Loucy (cell line): ENCODE measurements at regions not wholly inside any gene's neighbourhood (a gene's known extent, or its start where the extent isn't known, plus 50 kb on each side); places are given as distances from the start of the nearest gene placed in this dataset.
"Not testable (repeated sequence)": the region's sequence is repeated elsewhere in the genome, so short reads cannot be mapped to it uniquely, and the experiment has no call there.

Experiments
- EZH2phosphoT487 ChIP-seq: fragments of 200-600 bp; IDR thresholded peaks from 2 replicates; pipeline ENCODE4 v1.6.1; 2018; ENCODE audit warnings: antibody characterized with exemption, mild to moderate bottlenecking, moderate library complexity, borderline replicate concordance
- TF ChIP-seq, protein P1 (sequence below): fragments of 200-600 bp; sonication (generic); conservative IDR thresholded peaks from 2 replicates; pipeline ENCODE4 v1.5.1; 2014; ENCODE audit warnings: mild to moderate bottlenecking, antibody characterized with exemption, low read length

DNA sequence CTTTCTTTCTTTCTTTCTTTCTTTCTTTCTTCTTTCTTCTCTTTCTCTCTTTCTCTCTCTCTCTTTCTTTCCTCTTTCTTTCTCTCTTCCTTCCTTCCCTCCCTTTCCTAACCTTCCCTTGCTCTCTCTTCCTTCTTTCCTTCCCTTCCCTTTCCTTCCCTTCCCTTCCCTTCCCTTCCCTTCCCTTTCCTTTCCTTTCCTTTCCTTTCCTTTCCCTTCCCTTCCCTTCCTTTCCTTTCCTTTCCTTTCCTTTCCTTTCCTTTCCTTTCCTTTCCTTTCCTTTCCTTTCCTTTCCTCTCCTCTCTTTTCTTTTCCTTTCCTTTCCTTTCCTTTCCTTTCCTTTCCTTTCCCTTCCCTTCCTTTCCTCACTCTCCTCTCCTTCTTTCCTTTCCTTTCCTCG lies 5294.1 kb upstream of the TPTE start:
- TF ChIP-seq, protein P1, sequence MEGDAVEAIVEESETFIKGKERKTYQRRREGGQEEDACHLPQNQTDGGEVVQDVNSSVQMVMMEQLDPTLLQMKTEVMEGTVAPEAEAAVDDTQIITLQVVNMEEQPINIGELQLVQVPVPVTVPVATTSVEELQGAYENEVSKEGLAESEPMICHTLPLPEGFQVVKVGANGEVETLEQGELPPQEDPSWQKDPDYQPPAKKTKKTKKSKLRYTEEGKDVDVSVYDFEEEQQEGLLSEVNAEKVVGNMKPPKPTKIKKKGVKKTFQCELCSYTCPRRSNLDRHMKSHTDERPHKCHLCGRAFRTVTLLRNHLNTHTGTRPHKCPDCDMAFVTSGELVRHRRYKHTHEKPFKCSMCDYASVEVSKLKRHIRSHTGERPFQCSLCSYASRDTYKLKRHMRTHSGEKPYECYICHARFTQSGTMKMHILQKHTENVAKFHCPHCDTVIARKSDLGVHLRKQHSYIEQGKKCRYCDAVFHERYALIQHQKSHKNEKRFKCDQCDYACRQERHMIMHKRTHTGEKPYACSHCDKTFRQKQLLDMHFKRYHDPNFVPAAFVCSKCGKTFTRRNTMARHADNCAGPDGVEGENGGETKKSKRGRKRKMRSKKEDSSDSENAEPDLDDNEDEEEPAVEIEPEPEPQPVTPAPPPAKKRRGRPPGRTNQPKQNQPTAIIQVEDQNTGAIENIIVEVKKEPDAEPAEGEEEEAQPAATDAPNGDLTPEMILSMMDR = not testable (repeated sequence)
- not testable (repeated sequence) for TF ChIP-seq EZH2phosphoT487
